Activated B cell treated with CpG ODN at 0.5 μM for 24 hours (primary cell): ENCODE measurements at regions not wholly inside any gene's neighbourhood (a gene's known extent, or its start where the extent isn't known, plus 50 kb on each side); places are given as distances from the start of the nearest gene placed in this dataset.

Source experiments
- ATAC-seq: fragments of 200-7000 bp; cut with Tn5 transposase; one replicate; pipeline ENCODE4 v1.10.0; 2021; ENCODE audit warnings: low read depth, mild to moderate bottlenecking, moderate library complexity
- CTCF ChIA-PET: fragments of 350-600 bp; sonication (Branson Sonifier 250); formaldehyde crosslinking; loops from one replicate; lab custom pipeline; 2021; ENCODE audit warnings: antibody characterized with exemption; lab: Charles Lee
- POLR2A ChIA-PET: fragments of 350-600 bp; sonication (Branson Sonifier 250); formaldehyde crosslinking; loops from one replicate; lab custom pipeline; 2021; ENCODE audit warnings: antibody characterized with exemption; lab: Charles Lee
- DNase-seq: peaks from one replicate; pipeline ENCODE4 v3.0.0; 2022
- H3K27ac Mint-ChIP-seq: one replicate; pipeline ENCODE4 v1.8.0; 2020; ENCODE audit warnings: mixed read lengths
- H3K27me3 Mint-ChIP-seq: one replicate; pipeline ENCODE4 v1.8.0; 2021; ENCODE audit warnings: mixed read lengths
- H3K36me3 Mint-ChIP-seq: one replicate; pipeline ENCODE4 v1.8.0; 2021; ENCODE audit warnings: low read depth, mixed read lengths
- H3K4me1 Mint-ChIP-seq: one replicate; pipeline ENCODE4 v1.8.0; 2021; ENCODE audit warnings: mixed read lengths
- H3K4me3 Mint-ChIP-seq: one replicate; pipeline ENCODE4 v1.8.0; 2020; ENCODE audit warnings: mild to moderate bottlenecking, mixed read lengths
- H3K9me3 Mint-ChIP-seq: one replicate; pipeline ENCODE4 v1.8.0; 2020; ENCODE audit warnings: mixed read lengths
- CTCF ChIP-seq: fragments of 200-600 bp; IDR thresholded peaks from one replicate; pipeline ENCODE4 v1.8.0; 2022; ENCODE audit warnings: antibody characterized with exemption, mild to moderate bottlenecking
- intact Hi-C: fragments of 100-400 bp; cut with micrococcal nuclease; formaldehyde crosslinking; loops from one replicate; pipeline ENCODE4 v1.15.1; 2024

- ATAC-seq (no peak), DNase-seq (no peak)
- TF ChIP-seq CTCF: no peak
- Mint-ChIP-seq H3K27me3 (no peaks in the 10 kb centered on the region), H3K4me3 (no peak overlapping the region), H3K36me3 (no peaks in the 10 kb centered on the region), H3K4me1 (no peaks in the 10 kb centered on the region), H3K9me3 (no peaks in the 10 kb centered on the region), H3K27ac (no peak overlapping the region)
- intact Hi-C loops: no loop called here
- ChIA-PET POLR2A (no interaction called here), CTCF (no interaction called here)
These were observed 101.6 kb upstream of the MYO16 start for GRCh38 chr13:108527844-108528243.

GRCh38 chr13:108528303-108528702 lies 101.1 kb upstream of the MYO16 start:
- Mint-ChIP-seq H3K36me3 (no peaks in the 10 kb centered on the region), H3K27ac (no peak overlapping the region), H3K27me3 (no peaks in the 10 kb centered on the region), H3K4me3 (no peak overlapping the region), H3K4me1 (no peaks in the 10 kb centered on the region), H3K9me3 (no peaks in the 10 kb centered on the region)
- intact Hi-C loops: no loop called here
- ATAC-seq (no peak), DNase-seq (no peak)
- TF ChIP-seq CTCF: no peak
- CTCF ChIA-PET: no interaction called here
- POLR2A ChIA-PET: no interaction called here

- TF ChIP-seq CTCF: no peak
- ATAC-seq (no peak), DNase-seq (no peak)
- H3K4me1 Mint-ChIP-seq: no peaks in the 10 kb centered on the region
- H3K9me3 Mint-ChIP-seq: peaks cover 7% of the 10 kb centered on the region
- intact Hi-C loops: no loop called here
- no peaks in the 10 kb centered on the region for H3K36me3 Mint-ChIP-seq
- H3K4me3 Mint-ChIP-seq: no peak overlapping the region
- H3K27ac Mint-ChIP-seq: no peak overlapping the region
- ChIA-PET CTCF (no interaction called here), POLR2A (no interaction called here)
- H3K27me3 Mint-ChIP-seq: no peaks in the 10 kb centered on the region
These were observed 95.6 kb upstream of the MYO16 start for GRCh38 chr13:108533842-108534241.

GRCh38 chr13:108534728-108535127 lies 94.7 kb upstream of the MYO16 start:
- Mint-ChIP-seq H3K36me3 (no peaks in the 10 kb centered on the region), H3K4me3 (no peak overlapping the region), H3K4me1 (no peaks in the 10 kb centered on the region), H3K27me3 (no peaks in the 10 kb centered on the region), H3K9me3 (peaks cover 7% of the 10 kb centered on the region), H3K27ac (no peak overlapping the region)
- no peak for TF ChIP-seq CTCF
- DNase-seq: no peak
- intact Hi-C loops: no loop called here
- ChIA-PET POLR2A (no interaction called here), CTCF (no interaction called here)
- no peak for ATAC-seq

- POLR2A ChIA-PET: no interaction called here
- Mint-ChIP-seq H3K4me1 (no peaks in the 10 kb centered on the region), H3K9me3 (peaks cover 3% of the 10 kb centered on the region), H3K36me3 (no peaks in the 10 kb centered on the region), H3K27ac (no peak overlapping the region), H3K27me3 (no peaks in the 10 kb centered on the region), H3K4me3 (no peak overlapping the region)
- DNase-seq: no peak
- no peak for TF ChIP-seq CTCF
- ATAC-seq: no peak
- intact Hi-C loops: no loop called here
- CTCF ChIA-PET: no interaction called here
These were observed 79.5 kb upstream of the MYO16 start for GRCh38 chr13:108549934-108550333.
